Fibroblast of skin of left biceps (primary cell): ENCODE measurements at regions not wholly inside any gene's neighbourhood (a gene's known extent, or its start where the extent isn't known, plus 50 kb on each side); places are given as distances from the start of the nearest gene placed in this dataset.
A peak's percentile ranks its signal among the peaks of the same experiment; 100 is the strongest.
"Not testable (repeated sequence)": the region's sequence is repeated elsewhere in the genome, so short reads cannot be mapped to it uniquely, and the experiment has no call there.

ENCODE experiments used
- DNase-seq, 2 experiments: peaks; one replicate each; pipeline ENCODE4 v3.0.0-alpha.2; 2013; ENCODE audit warnings: low read depth in 2 of 2

- no peak for DNase-seq
Observed at GRCh38 chr4:187125062-187125461, 401.4 kb upstream of the FAT1 start.

GRCh38 chr4:187127456-187127855 is 403.8 kb upstream of the FAT1 start:
- DNase-seq, result no peak

GRCh38 chr4:187128222-187128621 is 404.6 kb upstream of the FAT1 start:
- no peak for DNase-seq

DNA sequence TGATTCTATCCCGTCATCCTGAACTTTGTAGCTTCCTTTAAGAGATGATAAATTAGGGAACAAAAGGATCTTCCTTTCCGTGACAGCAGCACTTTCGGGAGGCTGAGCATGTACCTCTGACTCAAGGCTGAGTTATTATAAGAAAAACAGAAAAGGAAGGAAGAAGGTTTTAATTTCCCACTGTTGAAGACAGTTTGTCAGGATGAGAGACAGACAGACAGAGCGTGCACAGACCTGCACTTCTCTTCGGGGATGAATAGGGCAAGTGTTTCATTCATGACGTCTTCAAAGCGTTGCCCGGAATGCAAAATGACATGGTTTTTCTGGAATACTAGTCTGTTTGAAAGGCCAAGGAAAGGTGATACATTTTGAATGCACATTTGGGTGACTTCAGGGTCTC is 405.3 kb upstream of the FAT1 start:
- no peak for DNase-seq

GRCh38 chr4:187131826-187132225 is 408.2 kb upstream of the FAT1 start:
- DNase-seq, result not testable (repeated sequence)

DNA sequence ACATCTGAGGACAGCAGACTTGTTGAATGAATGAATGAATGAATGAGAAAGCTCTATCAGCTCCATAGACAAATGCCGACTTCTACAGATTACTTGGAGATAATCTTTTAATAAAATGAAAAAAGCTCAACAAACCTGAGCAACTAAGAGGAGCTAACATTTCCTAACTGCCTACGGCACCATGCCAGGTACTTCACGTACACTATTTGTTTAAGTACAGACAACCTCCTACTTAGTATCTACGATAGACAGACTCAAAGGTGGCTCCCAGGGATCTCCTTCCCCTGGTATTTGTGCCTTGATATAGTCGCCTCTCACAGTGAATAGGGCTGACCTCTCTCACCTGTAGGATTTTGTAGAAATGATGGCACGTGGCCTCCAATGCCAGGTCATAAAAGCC is 412.2 kb upstream of the FAT1 start:
- DNase-seq, result no peak

DNA sequence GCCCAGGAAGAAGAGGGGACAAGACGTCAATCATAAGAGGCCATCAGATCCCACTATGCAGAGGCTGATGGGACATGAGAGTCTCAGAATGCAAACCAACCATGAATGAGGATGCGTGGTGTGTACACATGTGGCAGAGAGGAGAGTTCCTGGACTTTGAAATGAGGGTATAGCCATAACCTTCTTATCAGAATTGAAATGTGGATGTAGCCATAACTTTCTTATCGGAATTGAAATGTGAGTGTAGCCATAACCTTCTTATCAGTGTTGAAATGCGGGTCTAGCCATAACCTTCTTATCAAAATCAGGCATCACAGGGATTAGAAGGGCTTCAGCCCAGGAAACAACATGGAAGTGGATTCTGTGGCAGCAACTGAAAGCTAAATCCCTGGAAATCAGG is 415.5 kb upstream of the FAT1 start:
- no peak for DNase-seq

GRCh38 chr4:187141101-187141500 is 417.4 kb upstream of the FAT1 start:
- no peak for DNase-seq

- no peak for DNase-seq
Observed at GRCh38 chr4:187149229-187149945, 425.7 kb upstream of the FAT1 start.

DNA sequence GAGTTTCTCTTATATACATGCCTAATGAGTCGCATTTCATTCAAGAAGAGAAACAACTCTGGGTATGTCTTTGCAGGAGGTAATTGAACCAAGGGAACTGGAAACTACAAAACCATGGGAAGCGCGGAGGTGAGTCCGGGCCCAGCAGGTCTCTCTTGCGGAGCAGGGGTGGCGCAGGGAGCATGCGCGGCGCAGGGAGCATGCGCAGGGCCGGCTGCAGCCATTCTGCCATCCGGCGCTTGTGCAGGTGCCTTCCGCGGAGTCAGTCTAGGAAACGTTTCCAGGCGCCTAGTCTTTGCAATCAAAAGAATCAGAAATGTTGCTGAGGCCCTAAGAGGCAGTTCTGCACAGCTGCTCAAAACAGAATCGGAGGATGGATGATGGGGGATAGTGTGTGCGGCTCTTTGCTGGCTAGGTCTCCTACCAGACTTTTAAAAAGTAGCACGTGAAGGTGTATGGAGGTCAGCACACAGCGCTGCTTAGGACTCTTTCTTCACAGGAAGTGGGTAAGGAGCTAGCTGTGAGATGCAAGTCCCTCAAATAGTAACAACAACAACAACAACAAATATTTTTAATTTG is 433.8 kb upstream of the FAT1 start:
- DNase-seq, result no peak

DNA sequence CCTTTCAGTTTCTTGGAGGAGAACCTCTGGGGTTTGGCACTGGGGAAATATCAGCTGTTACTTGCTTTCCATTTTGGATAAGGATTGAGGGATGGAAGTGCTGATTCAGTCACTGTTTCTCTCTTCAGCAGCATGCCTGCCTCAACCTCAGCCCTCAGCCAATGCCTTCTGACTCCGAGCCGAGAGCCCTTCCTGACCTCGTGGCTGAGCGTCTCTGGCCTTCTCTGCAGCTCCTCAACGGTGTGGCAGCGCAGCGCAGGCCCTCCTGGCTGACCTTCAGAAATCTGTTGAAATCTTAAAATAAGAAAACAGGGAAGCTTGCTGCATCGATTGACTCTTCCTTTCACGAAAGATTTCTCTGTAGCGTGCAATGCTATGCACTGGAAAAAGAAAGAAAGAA is 434.3 kb upstream of the FAT1 start:
- DNase-seq, result no peak

DNA sequence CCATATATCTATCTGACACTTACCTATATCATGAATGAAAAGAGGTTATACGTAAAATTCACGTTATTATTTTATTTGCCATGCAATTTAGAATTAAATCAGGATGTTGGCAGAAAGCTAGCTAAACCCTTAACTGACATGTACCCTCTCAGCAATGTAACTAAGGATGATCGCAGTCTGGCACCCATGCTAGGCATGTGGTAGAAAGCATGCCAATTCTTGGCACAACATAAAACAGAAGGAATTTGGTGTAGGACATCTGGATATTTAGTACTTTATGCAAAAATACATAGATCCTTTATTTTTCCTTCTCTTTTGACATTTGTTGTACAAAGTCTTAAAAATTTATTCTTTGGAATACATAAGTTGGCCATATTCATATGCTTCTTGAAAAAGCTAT is 436.8 kb upstream of the FAT1 start:
- DNase-seq, result no peak

GRCh38 chr4:187166886-187167512 is 443.3 kb upstream of the FAT1 start:
- DNase-seq, result no peak

DNA sequence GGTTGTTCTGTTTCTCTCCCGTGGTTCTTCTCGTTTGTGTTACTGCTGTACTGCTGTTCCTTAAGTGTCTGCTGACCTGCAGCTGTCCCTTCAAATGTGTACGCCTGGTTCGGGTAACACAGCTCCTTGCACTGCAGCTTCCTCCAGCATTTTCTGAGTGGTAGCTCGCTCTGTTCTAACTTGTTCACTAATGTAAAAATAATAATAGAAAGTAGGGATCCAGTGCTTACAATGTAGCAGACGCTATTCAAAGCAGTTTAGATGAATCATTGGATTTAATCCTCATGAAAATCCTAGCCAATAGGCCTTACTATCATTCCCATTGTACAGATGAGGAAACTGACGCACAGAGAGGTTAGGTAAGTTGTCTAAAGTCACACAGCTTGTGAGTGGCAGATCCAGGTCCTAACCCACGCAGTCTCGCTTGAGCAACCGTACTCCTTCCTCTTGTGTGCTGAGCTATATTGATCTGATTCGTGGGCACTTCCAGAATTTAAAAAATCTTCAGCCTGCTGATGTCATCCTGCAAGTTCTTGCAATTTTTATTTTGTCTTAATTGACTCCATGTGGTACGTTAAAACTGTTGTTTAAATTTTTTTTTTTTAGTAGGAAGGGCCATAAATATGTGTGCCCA is 448.2 kb upstream of the FAT1 start:
- DNase-seq, result peak; percentile 30 to 31

DNA sequence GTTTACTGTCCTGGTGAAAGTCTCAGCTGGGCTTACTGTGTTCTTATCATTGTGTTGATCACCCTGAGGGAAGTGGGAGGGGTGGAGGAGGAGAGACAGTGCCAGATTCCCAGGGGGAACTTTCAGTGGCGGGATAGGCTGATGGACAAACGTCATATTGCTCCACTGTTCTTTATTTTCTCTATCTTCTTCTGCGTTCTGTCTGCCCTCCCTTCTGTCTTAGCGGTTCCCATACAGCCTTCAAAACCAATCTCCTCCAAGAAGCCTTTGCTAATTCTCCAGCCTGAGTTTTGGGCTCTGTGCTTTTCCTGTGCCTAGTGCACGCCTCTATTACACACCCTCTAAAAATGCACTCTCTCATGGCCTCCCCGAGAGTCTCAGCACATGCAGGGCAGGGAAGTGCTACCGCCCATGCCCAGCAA is 448.7 kb upstream of the FAT1 start:
- DNase-seq, result no peak

GRCh38 chr4:187174749-187175148 is 451.1 kb upstream of the FAT1 start:
- DNase-seq, result no peak

- DNase-seq, result no peak
Observed at GRCh38 chr4:187175197-187175596, 451.5 kb upstream of the FAT1 start.

- DNase-seq, result no peak
Observed at GRCh38 chr4:187176261-187176910, 452.7 kb upstream of the FAT1 start.

- no peak for DNase-seq
Observed at GRCh38 chr4:187178084-187178483, 454.4 kb upstream of the FAT1 start.

DNA sequence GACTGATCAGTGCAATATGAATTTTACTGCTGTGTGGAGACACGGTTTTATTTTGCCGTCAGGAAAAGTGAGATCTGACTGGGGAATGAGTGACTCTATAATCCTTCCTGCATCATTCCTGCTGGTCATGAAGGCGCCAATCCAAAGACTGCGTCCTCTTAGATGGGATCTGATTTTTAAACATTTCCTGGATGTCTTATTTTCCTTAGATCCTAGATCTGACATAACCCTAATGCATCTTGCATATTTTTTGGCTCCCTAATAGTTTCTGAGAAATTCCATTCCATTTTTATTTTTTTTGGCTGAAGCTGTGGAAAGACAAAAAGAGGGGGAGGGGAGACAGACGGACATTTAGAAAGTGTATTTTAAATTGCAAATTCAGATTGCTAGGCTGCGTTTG is 454.9 kb upstream of the FAT1 start:
- DNase-seq, result no peak

- no peak for DNase-seq
Observed at GRCh38 chr4:187179086-187180058, 455.7 kb upstream of the FAT1 start.
